Lower leg skin (tissue), 3 donors: ENCODE measurements at regions not wholly inside any gene's neighbourhood (a gene's known extent, or its start where the extent isn't known, plus 50 kb on each side); places are given as distances from the start of the nearest gene placed in this dataset.

Source experiments
- CTCF ChIP-seq, 3 donors: fragments of 450-650 bp; IDR thresholded peaks; one replicate each; pipeline ENCODE4 v1.5.1; 2016; ENCODE audit warnings: antibody characterized with exemption in 3 of 3, mild to moderate bottlenecking in 3 of 3, moderate library complexity in 2 of 3
- POLR2A ChIP-seq, 2 donors: fragments of 450-650 bp; IDR thresholded peaks; one replicate each; pipeline ENCODE4 v1.6.1; 2016 to 2017; ENCODE audit warnings: antibody characterized with exemption in 2 of 2, mild to moderate bottlenecking in 1 of 2, moderate library complexity in 1 of 2

GRCh38 chr2:239475161-239476028 lies 74.6 kb upstream of the HDAC4 start:
- TF ChIP-seq POLR2A (IDR thresholded peaks at IDR 0.05) (no peak), CTCF (IDR thresholded peaks at IDR 0.05) (no peak)
